B cell (primary cell): ENCODE measurements at regions not wholly inside any gene's neighbourhood (a gene's known extent, or its start where the extent isn't known, plus 50 kb on each side); places are given as distances from the start of the nearest gene placed in this dataset.

Experiments used
- CTCF ChIP-seq: fragments of 200-600 bp; IDR thresholded peaks from one replicate; pipeline ENCODE4 v1.8.0; 2022; ENCODE audit warnings: antibody characterized with exemption, mild to moderate bottlenecking
- EZH2 ChIP-seq: IDR thresholded peaks from 2 replicates; pipeline ENCODE4 v1.6.1; 2012; ENCODE audit warnings: borderline replicate concordance, low read depth, mild to moderate bottlenecking, moderate library complexity, low read length; ENCODE audit not compliant: insufficient read depth, poor library complexity, severe bottlenecking

GRCh38 chr12:60271816-60272215 is 676.0 kb downstream of the SLC16A7 start:
- TF ChIP-seq CTCF, result no peak
- TF ChIP-seq EZH2, result no peak
